Erythroblast (primary cell): ENCODE measurements at regions not wholly inside any gene's neighbourhood (a gene's known extent, or its start where the extent isn't known, plus 50 kb on each side); places are given as distances from the start of the nearest gene placed in this dataset.

Experiments used
- GATA1 ChIP-seq: IDR thresholded peaks from 2 replicates; pipeline ENCODE4 v1.6.1; 2011; ENCODE audit warnings: low read depth, mild to moderate bottlenecking, control low read depth, low read length, moderate library complexity
- POLR2A ChIP-seq: IDR thresholded peaks from 2 replicates; pipeline ENCODE4 v1.6.1; 2011; ENCODE audit warnings: mild to moderate bottlenecking, low read length

GRCh38 chr7:32395168-32395567, 95.0 kb downstream of the LSM5 start:
- no peak for TF ChIP-seq GATA1
- TF ChIP-seq POLR2A: no peak
